Fibroblast of skin of abdomen (primary cell): ENCODE measurements at regions not wholly inside any gene's neighbourhood (a gene's known extent, or its start where the extent isn't known, plus 50 kb on each side); places are given as distances from the start of the nearest gene placed in this dataset.
"Not testable (repeated sequence)": the region's sequence is repeated elsewhere in the genome, so short reads cannot be mapped to it uniquely, and the experiment has no call there.

ENCODE experiments used
- DNase-seq: peaks from one replicate; pipeline ENCODE4 v3.0.0-alpha.2; 2013

DNA sequence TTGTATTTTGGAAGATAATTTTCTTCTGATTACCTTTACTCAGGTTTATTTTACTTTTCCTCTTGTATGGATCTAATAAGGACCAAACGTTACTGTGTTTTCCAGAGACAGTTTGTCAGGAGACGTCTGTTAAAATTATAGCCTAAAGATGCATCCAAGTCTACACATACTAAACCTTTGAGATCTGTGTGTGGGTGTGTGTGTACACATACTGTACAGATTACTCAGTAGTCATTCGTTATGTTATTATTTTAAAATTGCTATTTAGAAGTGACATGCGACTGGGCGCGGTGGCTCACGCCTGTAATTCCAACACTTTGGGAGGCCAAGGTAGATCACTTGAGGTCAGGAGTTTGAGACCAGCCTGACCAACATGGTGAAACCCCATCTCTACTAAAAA is 51.6 kb upstream of the CNTLN start:
- DNase-seq = no peak

DNA sequence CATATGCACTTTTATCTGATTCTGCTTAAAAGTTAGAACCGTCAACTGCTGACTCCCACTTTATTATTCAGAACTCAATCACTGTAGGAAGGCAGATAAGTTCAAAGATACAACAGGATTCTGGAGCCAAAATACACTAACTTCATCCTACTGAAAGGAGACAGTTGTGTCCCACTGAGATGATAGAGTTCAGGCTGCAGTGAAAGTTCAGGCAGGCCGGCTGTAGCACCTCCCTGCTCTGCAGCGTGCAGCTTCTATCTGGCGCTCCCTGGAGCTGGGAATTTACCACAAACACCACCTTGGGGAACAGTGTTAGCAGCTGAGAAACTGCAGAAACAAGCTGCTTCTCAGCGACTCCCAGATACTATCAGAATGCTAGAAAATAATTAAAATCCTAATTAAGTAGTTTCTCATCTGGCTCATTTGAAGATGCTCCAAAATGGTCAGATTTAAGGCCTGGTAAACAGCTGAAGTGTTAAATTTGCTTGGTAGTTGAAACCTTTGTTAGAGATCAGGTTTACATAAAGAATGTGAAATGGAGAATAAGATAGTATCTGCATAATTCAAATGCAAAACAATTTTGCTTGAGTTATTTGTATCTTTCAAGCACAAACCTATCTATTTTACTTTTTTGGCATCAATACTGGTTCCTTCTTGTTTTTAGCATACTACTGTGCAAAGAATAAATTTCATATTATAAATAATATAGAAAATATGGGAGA is 52.3 kb upstream of the CNTLN start:
- DNase-seq = peak; percentile 34

GRCh38 chr9:17081814-17082213 is 53.0 kb upstream of the CNTLN start:
- DNase-seq = no peak

- DNase-seq = no peak
Observed at GRCh38 chr9:17081351-17081750, 53.5 kb upstream of the CNTLN start.

DNA sequence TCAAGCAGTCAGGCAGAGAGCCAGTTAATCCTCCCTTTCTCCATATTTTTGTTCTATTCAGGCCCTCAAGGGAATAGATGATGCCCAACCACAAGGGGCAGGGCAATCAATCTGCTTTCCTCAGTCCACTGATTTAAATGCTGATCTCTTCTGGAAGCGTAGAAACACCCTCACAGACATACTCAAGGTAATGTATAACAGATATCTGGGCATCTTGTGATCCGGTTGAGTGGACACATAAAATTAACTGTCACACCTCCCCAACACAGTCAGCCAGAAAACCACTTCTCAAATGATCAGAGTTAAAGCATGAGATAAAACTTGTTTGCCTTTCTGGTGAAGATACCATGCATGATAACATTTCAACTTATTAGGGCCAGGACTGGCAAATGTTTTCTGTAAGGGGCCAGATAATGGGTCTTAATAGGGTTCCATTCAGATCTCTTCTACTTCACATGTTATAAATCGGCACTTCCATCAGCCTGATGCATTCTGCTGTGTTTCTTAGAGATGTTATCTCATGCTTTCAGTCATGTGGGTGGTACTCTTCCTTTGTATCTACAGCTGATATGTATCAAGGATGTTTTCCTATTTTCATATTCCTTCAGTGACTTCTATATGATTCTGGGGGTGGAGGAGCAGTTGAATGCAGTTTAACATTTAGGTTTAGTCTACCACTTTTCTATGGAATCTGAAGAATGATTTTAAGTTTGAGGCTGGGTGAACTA is 58.9 kb upstream of the CNTLN start:
- no peak for DNase-seq

GRCh38 chr9:17075146-17075757 is 59.6 kb upstream of the CNTLN start:
- no peak for DNase-seq

- not testable (repeated sequence) for DNase-seq
Observed at GRCh38 chr9:17072563-17072962, 62.3 kb upstream of the CNTLN start.

GRCh38 chr9:17068671-17069070 is 66.2 kb upstream of the CNTLN start:
- DNase-seq = no peak

DNA sequence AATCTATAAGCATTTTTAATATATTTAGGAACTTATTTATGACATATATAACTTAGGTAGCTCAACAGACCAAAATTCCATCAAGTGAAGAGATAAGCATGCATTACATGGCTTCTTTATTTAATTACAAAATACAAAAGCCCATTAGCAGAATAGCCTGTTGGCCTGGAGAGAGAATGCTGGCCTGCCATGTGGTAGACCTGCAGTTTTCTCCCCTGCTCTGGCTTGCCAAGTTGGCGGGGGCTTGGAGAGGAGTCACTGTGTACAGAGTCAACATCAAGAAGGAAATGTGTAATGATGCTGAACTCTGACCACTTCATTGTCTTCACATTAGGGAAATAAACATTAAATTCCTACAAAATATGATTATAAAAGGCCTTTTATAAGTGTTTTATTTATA is 69.8 kb upstream of the CNTLN start:
- no peak for DNase-seq

GRCh38 chr9:17064558-17064957 is 70.3 kb upstream of the CNTLN start:
- no peak for DNase-seq

DNA sequence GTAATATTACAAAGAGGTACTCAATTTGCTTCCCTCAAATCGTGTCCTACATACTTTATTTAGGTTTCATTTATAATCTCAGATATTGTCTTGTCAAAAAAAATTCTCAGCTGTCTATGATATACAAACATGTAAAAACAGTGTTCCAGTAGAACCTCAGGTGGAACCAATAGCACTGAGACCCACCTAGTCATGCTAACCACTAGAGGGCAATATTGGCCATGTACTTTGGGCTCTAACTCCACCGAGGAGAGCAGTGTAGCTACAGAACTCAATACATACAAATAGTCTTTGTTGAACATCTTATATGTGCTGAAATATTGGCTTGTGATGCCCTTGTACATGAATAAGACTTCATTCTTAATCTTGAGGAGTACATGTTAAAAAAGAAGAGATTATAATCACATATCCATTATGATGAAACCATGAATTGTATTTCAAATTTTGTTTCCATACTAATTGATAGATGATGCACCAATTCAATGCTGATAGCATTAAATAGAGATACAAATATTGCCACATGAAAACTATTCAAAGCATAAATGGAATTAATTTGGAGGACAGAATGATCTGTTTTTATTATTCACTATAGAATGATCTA is 71.2 kb upstream of the CNTLN start:
- DNase-seq = peak; percentile 38

GRCh38 chr9:17062497-17062896 is 72.3 kb upstream of the CNTLN start:
- no peak for DNase-seq

GRCh38 chr9:17060450-17060849 is 74.4 kb upstream of the CNTLN start:
- no peak for DNase-seq

GRCh38 chr9:17059465-17059864 is 75.4 kb upstream of the CNTLN start:
- DNase-seq = no peak

DNA sequence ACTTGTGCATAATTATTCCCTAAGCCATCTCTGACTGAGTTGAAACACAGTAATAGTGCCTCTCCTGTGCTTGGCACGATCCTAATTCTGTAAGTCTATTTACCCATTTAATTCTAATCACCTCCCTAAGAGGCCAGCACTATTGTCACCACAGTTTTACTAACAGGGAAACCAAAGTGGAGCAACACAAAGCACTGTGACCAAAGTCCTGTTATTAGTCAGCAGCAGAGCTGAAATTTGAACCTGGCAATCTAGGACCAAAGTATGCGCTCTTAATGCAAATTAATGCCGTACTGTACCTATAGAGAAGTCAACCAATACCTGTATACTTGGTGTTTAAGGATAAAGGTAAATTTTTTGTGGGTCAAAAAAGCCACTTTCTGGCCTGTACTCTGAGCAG is 77.1 kb upstream of the CNTLN start:
- no peak for DNase-seq

DNA sequence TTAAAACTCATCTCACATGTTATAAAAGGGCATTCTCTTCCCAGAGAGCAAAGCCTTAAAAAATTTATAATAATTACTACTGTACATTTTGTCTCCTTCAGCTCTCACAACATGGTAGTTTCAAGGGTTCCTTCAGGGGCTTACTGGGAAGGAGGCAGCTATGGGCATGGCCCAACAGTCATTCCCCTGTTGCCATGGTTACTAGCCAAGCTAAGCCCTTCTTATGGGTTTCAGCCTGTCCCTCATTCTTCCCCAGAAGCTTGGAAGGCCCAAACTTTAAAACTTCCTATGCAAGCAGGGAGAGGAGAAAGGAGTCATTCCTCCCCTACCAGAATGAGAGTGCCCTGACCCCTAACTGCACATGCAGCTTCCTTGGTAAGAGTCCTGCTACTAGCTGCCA is 82.2 kb upstream of the CNTLN start:
- DNase-seq = no peak

DNA sequence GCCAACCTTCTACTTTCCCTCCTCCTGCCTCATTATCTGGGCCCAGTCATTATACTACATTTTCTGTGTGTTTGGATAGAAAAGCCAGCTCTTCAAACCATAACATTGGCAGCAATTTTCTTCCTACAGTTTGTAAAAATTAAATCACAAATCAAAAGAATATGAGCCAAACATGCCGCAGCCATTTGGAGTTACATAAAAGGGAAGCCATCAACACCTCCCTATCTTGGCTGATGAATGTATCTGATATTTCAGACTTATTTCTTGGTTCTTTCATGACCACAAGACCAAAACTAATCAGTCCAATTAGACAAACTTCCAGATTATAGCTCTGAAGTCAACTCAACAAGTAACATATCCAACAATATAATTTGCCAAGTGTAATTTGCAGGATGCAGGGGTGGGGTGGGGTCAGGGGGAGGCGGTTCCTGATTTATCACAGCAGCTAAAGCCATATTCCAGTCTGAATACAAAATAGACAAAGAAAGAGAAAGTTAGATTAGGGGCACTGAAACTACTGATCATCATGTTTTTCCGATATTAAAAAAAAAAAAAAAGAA is 89.4 kb upstream of the CNTLN start:
- no peak for DNase-seq

DNA sequence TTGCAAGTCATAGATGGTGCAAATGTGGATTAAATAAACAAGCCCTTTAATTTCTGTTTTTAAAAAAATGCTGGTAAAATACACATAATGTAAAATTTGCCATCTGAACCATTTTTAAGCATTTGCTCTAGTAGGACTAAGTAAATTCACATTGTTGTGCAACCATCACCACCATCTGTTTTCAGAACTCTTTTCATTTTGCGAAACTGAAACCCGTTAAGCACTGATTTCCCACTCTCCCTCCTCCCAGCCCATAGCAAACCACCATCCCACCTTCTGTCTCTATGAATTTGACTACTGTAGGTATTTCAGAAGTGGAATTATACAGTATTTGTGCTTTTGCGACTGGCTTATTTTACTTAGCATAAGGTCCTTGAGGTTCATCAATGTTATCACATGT is 103.3 kb upstream of the CNTLN start:
- no peak for DNase-seq

DNA sequence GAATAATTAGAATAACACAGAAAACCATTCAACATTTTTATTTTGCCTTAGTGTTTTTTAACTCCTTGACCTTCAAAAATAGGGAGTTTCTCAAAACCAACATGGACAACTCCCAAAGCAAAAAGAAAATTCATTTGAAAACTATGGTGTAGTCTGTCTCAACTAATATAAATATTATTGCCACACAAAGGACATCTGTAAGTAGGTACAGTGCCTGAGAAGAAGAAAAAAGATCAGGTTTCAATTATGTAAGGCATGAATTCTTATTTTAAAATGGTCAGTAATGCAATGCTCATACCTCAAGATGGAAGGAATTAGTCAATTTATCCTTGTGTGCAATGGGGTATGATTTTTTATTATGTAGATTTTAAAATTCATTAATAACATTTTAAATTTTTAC is 109.6 kb upstream of the CNTLN start:
- DNase-seq = no peak

DNA sequence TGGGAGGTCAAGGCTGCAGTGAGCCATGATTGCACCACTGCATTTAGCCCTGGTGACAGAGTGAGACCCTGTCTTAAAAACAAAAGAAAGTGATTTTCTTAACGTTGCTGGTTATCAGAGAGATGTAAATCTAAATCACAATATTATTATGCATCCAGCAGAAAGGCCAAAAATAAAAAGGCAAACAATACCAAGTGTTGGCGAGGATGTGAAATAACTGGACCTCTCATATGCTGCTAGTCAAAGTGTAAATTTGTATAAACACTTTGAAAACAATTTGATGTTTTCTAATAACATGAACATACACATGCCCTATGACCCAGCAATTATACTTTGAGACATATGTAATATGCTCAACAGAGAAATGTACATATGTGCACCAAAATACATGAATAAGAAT is 110.7 kb upstream of the CNTLN start:
- DNase-seq = no peak

DNA sequence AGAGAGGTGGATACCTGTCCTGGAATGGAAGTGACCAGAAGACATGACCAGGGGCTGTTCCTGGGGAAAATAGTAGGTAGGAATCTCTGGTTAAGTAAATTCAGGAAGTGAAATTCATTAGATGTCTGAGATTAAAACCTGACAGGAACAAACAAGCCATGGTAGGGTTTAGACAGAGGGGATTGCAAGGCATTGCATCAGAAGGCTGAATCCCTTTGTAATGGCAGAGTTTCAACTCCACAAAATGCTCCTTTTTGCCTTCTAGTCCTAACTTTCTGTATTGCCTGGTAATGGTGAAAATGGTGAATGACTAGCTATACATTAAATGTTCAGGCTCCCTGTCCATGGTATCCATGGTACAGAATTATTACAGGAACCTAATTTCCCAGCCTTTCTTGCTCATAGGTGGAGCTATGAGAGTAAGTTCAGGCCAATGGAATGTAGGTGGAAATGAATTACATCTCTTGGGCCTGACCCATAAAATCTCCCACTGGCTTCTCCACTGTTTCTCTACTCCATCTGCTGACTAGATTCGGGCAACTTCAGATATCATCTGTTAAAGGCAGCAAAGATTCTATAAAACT is 113.4 kb upstream of the CNTLN start:
- DNase-seq = peak; percentile 55

DNA sequence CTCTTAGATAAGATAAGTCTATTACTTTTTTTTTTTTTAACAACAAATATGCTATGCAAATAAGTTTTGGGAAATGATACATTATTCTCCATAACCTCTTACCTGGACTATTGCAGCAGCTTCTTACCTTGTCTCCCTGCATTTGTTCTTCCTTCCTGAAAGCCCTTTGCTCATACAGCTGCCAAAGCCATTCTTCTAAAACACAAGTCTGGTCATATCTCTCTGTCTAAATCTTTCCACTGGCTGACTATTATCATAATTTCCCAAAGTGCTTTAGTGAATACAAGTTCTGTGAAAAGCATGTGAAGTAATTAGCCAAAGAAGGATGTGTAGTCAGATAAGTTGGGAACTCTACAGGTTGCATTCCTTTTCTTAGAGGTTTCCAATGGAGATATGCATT is 115.4 kb upstream of the CNTLN start:
- DNase-seq = no peak
